Bronchial epithelial cell (primary cell): ENCODE measurements at regions not wholly inside any gene's neighbourhood (a gene's known extent, or its start where the extent isn't known, plus 50 kb on each side); places are given as distances from the start of the nearest gene placed in this dataset.

Experiments used
- DNase-seq: peaks from one replicate; pipeline ENCODE4 v3.0.0-alpha.2; 2010; ENCODE audit warnings: low read depth
- FAIRE-seq: peaks from 2 replicates; lab custom pipeline; 2011; peaks lifted over from hg19 to GRCh38; lab: Jason Lieb, UNC
- H3K27me3 ChIP-seq: 2 replicates; pipeline ENCODE4 v1.5.1; 2011; ENCODE audit warnings: low read length; ENCODE audit not compliant: control insufficient read depth, insufficient read depth
- H3K36me3 ChIP-seq: 2 replicates; pipeline ENCODE4 v1.5.1; 2011; ENCODE audit warnings: low read length; ENCODE audit not compliant: control insufficient read depth, insufficient read depth
- H3K4me3 ChIP-seq: 2 replicates; pipeline ENCODE4 v1.5.1; 2011; ENCODE audit warnings: mild to moderate bottlenecking, low read depth, low read length, control low read depth
- CTCF ChIP-seq: IDR thresholded peaks from 2 replicates; pipeline ENCODE4 v1.5.1; 2011; ENCODE audit warnings: mild to moderate bottlenecking, moderate library complexity, low read length, control low read depth, inconsistent platforms; ENCODE audit not compliant: insufficient read depth, severe bottlenecking

- no peak for FAIRE-seq
- TF ChIP-seq CTCF: no peak
- Histone ChIP-seq H3K36me3 (no peaks in the 10 kb centered on the region), H3K4me3 (no peak overlapping the region), H3K27me3 (no peaks in the 10 kb centered on the region)
- DNase-seq: no peak
These were observed 739.1 kb downstream of the MATN1 start for GRCh38 chr1:29984166-29984861.

- no peak for TF ChIP-seq CTCF
- no peaks in the 10 kb centered on the region for H3K36me3 ChIP-seq
- no peak for DNase-seq
These were observed 740.1 kb downstream of the MATN1 start for GRCh38 chr1:29983321-29983720.

GRCh38 chr1:29981586-29982239 lies 741.7 kb downstream of the MATN1 start:
- FAIRE-seq (no peak), DNase-seq (no peak)
- Histone ChIP-seq H3K4me3 (no peak overlapping the region), H3K36me3 (no peaks in the 10 kb centered on the region), H3K27me3 (no peaks in the 10 kb centered on the region)
- TF ChIP-seq CTCF: no peak

More at GRCh38 chr1:29983321-29983720, 740.1 kb downstream of the MATN1 start:
- no peak for FAIRE-seq
- no peak overlapping the region for H3K4me3 ChIP-seq
- no peaks in the 10 kb centered on the region for H3K27me3 ChIP-seq

GRCh38 chr1:29977550-29977949 lies 741.2 kb downstream of the PTPRU start:
- Histone ChIP-seq H3K36me3 (no peaks in the 10 kb centered on the region), H3K27me3 (no peaks in the 10 kb centered on the region), H3K4me3 (no peak overlapping the region)
- TF ChIP-seq CTCF: no peak
- no peak for DNase-seq
- no peak for FAIRE-seq

GRCh38 chr1:29975036-29975694 lies 738.8 kb downstream of the PTPRU start:
- H3K27me3 ChIP-seq: no peaks in the 10 kb centered on the region
- no peaks in the 10 kb centered on the region for H3K36me3 ChIP-seq
- no peak overlapping the region for H3K4me3 ChIP-seq
- FAIRE-seq (no peak), DNase-seq (peak; percentile 27)
- no peak for TF ChIP-seq CTCF
